Tibial nerve (tissue), 4 donors: ENCODE measurements at regions not wholly inside any gene's neighbourhood (a gene's known extent, or its start where the extent isn't known, plus 50 kb on each side); places are given as distances from the start of the nearest gene placed in this dataset.
"Not testable (repeated sequence)": the region's sequence is repeated elsewhere in the genome, so short reads cannot be mapped to it uniquely, and the experiment has no call there.

Experiments
- DNase-seq, 2 donors: peaks; one replicate each; pipeline ENCODE4 v3.0.0-alpha.2; 2019; ENCODE audit warnings: low spot score in 2 of 2
- H3K27ac ChIP-seq, 4 donors: fragments of 200-600 bp; sonication (generic) in 3 of 4; one replicate each; pipeline ENCODE4 v1.5.1; 2017 to 2019; ENCODE audit warnings: mild to moderate bottlenecking in 1 of 4
- H3K27me3 ChIP-seq, 2 donors: fragments of 200-600 bp; sonication (generic) in 1 of 2; one replicate each; pipeline versions ENCODE4 v1.5.1 to v1.6.0; 2017 to 2019
- H3K36me3 ChIP-seq, 3 donors: fragments of 200-600 bp; sonication (generic); one replicate each; pipeline ENCODE4 v1.5.1; 2018 to 2019
- H3K4me1 ChIP-seq, 4 donors: fragments of 200-600 bp; sonication (generic) in 3 of 4; one replicate each; pipeline ENCODE4 v1.5.1; 2017 to 2019
- H3K4me3 ChIP-seq, 4 donors: fragments of 200-600 bp; sonication (generic) in 3 of 4; one replicate each; pipeline ENCODE4 v1.5.1; 2017 to 2019; ENCODE audit warnings: mild to moderate bottlenecking in 1 of 4, moderate library complexity in 1 of 4
- H3K9me3 ChIP-seq, 4 donors: fragments of 200-600 bp; sonication (generic) in 3 of 4; one replicate each; pipeline ENCODE4 v1.5.1; 2017 to 2019
- WGBS, 2 donors: methylation state at CpG; one replicate each; pipeline ENCODE4 v1.1.5; 2018; 5-methylcytosine and 5-hydroxymethylcytosine counted together

DNA sequence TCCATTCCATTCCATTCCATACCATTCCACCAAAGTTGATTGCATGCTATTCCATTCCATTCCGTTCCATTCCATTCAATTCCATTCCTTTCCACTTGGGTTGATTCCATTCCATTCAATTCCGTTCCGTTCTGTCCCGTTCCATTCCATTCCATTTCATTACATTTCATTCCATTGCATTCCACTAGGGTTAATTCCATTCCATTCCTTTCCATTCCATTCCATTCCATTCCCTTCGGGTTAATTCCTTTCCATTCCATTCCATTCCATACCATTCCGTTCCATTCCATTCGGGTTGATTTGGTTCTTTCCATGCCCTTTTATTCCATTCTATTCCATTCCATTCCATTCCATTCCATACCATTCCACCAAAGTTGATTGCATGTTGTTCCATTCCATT lies 131.9 kb downstream of the CWH43 start:
- H3K27ac ChIP-seq, H3K4me1 ChIP-seq, DNase-seq, H3K4me3 ChIP-seq, H3K36me3 ChIP-seq, H3K27me3 ChIP-seq: not testable (repeated sequence)
- peaks cover 0 to 62% (median 7%) of the 10 kb centered on the region in 4 donors for H3K9me3 ChIP-seq
- WGBS, 2 donors: 77 to 79% methylated on average over 7 of the region's 7 CpGs

DNA sequence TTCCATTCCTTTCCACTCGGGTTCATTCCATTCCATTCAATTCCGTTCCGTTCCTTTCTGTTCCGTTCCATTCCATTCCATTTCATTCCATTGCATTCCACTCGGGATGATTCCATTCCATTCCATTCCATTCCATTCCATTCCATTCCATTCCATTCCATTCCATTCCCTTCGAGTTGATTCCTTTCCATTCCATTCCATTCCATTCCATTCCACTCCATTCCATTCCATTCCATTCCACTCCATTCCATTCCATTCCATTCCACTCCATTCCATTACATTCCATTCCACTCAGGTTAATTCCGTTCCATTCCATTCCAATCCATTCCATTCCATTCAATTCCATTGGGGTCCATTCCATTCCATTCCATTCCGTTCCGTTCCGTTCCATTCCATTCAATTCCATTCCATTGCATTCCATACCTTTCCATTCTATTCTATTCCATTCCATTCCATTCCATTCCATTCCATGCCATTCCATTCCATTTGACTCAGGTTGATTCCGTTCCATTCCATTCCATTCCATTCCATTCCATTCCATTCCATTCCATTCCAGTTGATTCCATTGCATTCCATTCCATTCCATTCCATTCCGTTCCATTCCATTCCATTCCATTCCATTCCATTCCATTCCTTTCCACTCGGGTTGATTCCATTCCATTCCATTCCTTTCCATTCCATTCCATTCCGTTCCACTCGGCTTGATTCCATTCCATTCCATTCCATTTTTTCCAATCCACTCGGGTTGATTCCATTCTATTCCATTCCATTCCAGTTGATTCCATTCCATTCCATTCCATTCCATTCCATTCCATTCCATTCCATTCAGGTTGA lies 132.5 kb downstream of the CWH43 start:
- not testable (repeated sequence) for DNase-seq, H3K36me3 ChIP-seq, H3K4me3 ChIP-seq, H3K27me3 ChIP-seq, H3K4me1 ChIP-seq, H3K27ac ChIP-seq
- peaks cover 0 to 57% (median 7%) of the 10 kb centered on the region in 4 donors for H3K9me3 ChIP-seq
- WGBS, 2 donors: 61 to 63% methylated on average over 16 of the region's 16 CpGs

DNA sequence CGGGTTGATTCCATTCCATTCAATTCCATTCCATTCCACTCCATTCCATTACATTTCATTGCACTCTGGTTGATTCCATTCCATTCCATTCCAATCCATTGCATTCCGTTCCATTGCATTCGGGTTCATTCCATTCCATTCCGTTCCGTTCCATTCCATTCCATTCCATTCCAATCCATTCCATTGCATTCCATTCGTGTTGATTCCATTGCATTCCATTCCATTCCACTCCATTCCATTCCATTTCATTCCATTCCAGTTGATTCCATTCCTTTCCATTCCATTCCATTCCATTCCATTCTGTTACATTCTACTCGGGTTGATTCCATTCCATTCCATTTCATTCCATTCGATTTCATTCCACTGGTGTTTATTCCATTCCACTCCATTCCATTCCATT lies 133.3 kb downstream of the CWH43 start:
- not testable (repeated sequence) for H3K36me3 ChIP-seq, H3K4me1 ChIP-seq, DNase-seq, H3K27me3 ChIP-seq, H3K4me3 ChIP-seq, H3K27ac ChIP-seq
- H3K9me3 ChIP-seq: peaks cover 0 to 49% (median 7%) of the 10 kb centered on the region in 4 donors
- 51 to 52% methylated on average over 8 of the region's 8 CpGs for WGBS, 2 donors

DNA sequence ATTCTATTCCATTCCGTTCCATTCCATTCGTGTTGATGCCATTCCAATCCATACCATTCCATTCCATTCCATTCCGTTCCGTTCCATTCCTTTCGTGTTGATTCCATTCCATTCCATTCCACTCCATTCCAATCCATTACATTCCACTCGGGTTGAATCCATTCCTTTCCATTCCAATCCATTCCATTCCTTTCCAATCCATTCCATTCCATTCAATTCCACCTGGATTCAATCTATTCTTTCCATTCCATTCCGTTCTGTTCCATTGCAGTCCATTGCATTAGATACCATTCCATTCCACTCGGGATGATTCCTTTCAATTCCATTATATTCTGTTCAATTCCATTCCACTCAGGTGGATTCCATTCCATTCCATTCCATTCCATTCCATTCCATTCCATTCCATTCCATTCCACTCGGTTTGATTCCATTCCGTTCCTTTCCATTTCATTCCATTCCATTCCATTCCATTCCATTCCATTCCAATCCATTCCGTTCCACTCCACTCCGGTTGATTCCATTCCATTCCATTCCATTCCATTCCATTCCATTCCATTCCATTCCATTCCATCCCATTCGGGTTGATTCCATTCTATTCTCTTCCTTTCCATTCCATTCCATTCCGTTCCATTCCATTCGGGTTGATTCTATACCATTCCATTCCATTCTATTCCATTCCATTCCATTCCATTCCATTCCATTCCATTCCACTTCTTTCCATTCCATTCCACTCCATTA lies 134.1 kb downstream of the CWH43 start:
- not testable (repeated sequence) for H3K4me1 ChIP-seq, DNase-seq, H3K4me3 ChIP-seq, H3K27ac ChIP-seq, H3K27me3 ChIP-seq, H3K36me3 ChIP-seq
- peaks cover 0 to 43% (median 7%) of the 10 kb centered on the region in 4 donors for H3K9me3 ChIP-seq
- 49 to 52% methylated on average over 15 of the region's 15 CpGs for WGBS, 2 donors

DNA sequence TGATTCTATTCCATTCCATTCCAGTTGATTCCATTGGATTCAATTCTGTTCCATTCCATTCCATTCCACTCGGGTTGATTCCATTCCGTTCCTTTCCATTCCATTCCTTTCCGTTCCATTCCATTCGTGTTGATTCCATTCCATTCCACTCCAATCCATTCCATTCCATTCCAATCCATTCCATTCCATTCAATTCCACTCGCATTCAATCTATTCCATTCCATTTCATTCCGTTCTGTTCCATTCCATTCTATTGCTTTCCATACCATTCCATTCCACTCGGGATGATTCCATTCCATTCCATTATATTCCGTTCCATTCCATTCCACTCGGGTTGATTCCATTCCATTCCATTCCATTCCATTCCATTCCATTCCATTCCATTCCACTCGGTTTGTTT lies 134.7 kb downstream of the CWH43 start:
- 70 to 71% methylated on average over 10 of the region's 10 CpGs for WGBS, 2 donors
- not testable (repeated sequence) for H3K36me3 ChIP-seq, H3K27ac ChIP-seq

DNA sequence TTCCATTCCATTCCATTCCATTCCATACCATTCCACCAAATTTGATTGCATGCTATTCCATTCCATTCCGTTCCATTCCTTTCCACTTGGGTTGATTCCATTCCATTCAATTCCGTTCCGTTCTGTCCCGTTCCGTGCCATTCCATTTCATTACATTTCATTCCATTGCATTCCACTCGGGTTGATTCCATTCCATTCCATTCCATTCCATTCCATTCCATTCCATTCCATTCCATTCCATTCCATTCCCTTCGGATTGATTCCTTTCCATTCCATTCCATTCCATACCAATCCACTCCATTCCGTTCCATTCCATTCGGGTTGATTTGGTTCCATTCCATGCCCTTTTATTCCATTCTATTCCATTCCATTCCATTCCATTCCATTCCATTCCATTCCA lies 140.4 kb downstream of the CWH43 start:
- not testable (repeated sequence) for H3K27me3 ChIP-seq, DNase-seq, H3K4me3 ChIP-seq, H3K36me3 ChIP-seq, H3K27ac ChIP-seq, H3K9me3 ChIP-seq, H3K4me1 ChIP-seq
- WGBS, 2 donors: 57 to 70% methylated on average over 8 to 9 of the region's 9 CpGs

More for the DNA sequence above, 134.7 kb downstream of the CWH43 start:
- DNase-seq: peak in 1 of 2 donors; percentile 41
- H3K4me1 ChIP-seq, H3K27me3 ChIP-seq, H3K4me3 ChIP-seq: not testable (repeated sequence)
- H3K9me3 ChIP-seq: peaks cover 0 to 39% (median 7%) of the 10 kb centered on the region in 4 donors

DNA sequence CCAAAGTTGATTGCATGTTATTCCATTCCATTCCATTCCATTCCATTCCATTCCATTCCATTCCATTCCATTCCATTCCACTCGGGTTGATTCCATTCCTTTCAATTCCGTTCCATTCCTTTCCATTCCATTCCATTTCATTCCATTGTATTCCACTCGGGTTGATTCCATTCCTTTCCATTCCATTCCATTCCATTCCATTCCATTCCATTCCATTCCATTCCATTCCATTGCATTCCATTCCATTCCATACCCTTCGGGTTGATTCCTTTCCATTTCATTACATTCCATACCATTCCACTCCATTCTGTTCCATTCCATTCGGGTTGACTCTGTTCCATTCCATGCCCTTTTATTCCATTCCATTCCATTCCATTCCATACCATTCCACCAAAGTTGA lies 140.8 kb downstream of the CWH43 start:
- not testable (repeated sequence) for H3K27ac ChIP-seq, H3K27me3 ChIP-seq, DNase-seq, H3K9me3 ChIP-seq, H3K4me3 ChIP-seq, H3K36me3 ChIP-seq, H3K4me1 ChIP-seq
- 71% methylated on average over 1 of the region's 5 CpGs; no CpG with 5 or more reads in 1 of the 2 donors for WGBS, 2 donors

DNA sequence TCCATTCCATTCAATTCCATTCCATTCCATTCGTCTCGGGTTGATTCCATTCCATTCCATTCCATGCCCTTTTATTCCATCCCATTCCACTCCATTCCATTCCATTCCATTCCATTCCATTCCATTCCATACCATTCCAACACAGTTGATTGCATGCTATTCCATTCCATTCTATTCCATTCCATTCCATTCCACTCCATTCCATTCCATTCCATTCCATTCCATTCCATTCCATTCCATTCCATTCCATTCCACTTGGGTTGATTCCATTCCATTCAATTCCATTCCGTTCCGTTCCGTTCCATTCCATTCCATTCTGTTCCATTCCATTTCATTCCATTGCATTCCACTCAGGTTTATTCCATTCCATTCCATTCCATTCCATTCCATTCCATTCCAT lies 143.3 kb downstream of the CWH43 start:
- not testable (repeated sequence) for H3K4me3 ChIP-seq, H3K36me3 ChIP-seq, H3K27me3 ChIP-seq, H3K4me1 ChIP-seq, H3K27ac ChIP-seq, H3K9me3 ChIP-seq, DNase-seq
- WGBS, 2 donors: no CpG with 5 or more reads among the region's 5 CpGs

DNA sequence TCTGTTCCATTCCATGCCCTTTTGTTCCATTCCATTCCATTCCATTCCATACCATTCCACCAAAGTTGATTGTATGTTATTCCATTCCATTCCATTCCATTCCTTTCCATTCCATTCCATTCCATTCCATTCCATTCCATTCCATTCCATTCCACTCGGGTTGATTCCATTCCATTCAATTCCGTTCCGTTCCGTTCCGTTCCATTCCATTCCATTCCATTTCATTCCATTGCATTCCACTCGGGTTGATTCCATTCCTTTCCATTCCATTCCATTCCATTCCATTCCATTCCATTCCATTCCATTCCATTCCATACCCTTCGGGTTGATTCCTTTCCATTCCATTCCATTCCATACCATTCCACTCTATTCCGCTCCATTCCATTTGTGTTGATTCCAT lies 143.8 kb downstream of the CWH43 start:
- H3K27ac ChIP-seq, H3K36me3 ChIP-seq, H3K4me1 ChIP-seq, DNase-seq, H3K27me3 ChIP-seq, H3K9me3 ChIP-seq, H3K4me3 ChIP-seq: not testable (repeated sequence)
- WGBS, 2 donors: 60 to 74% methylated on average over 6 to 8 of the region's 8 CpGs

DNA sequence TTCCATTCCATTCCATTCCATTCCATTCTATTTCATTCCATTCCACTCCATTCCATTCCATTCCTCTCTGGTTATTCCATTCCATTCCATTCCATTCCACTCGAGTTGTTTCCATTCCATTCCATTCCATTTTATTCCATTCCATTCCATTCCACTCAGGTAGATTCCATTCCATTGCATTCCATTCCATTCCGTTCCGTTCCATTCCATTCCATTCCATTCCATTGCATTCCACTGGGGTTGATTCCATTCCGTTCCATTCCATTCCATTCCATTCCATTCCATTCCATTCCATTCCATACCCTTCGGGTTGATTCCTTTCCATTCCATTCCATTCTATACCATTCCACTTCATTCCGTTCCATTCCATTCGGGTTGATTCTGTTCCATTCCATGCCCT lies 144.6 kb downstream of the CWH43 start:
- not testable (repeated sequence) for H3K27ac ChIP-seq, DNase-seq, H3K27me3 ChIP-seq, H3K9me3 ChIP-seq, H3K4me3 ChIP-seq, H3K36me3 ChIP-seq, H3K4me1 ChIP-seq
- 20 to 30% methylated on average over 4 to 5 of the region's 7 CpGs for WGBS, 2 donors

DNA sequence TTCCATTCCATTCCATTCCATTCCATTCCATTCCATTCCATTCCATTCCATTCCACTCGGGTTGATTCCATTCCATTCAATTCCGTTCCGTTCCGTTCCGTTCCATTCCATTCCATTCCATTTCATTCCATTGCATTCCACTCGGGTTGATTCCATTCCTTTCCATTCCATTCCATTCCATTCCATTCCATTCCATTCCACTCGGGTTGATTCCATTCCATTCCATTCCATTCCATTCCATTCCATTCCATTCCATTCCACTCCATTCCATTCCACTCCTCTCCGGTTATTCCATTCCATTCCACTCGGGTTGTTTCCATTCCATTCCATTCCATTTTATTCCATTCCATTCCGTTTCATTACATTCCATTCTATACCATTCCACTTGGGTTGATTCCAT lies 151.0 kb downstream of the CWH43 start:
- DNase-seq, H3K4me3 ChIP-seq, H3K36me3 ChIP-seq, H3K9me3 ChIP-seq, H3K4me1 ChIP-seq, H3K27ac ChIP-seq, H3K27me3 ChIP-seq: not testable (repeated sequence)
- 31 to 44% methylated on average over 9 to 10 of the region's 10 CpGs for WGBS, 2 donors

DNA sequence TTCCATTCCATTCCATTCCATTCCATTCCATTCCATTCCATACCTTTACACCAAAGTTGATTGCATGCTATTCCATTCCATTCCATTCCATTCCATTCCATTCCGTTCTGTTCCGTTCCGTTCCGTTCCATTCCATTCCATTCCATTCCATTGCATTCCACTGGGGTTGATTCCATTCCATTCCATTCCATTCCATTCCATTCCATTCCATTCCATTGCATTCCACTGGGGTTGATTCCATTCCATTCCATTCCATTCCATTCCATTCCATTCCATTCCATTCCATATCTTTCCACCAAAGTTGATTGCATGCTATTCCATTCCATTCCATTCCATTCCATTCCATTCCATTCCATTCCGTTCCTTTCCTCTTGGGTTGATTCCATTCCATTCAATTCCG lies 151.9 kb downstream of the CWH43 start:
- H3K27me3 ChIP-seq, H3K36me3 ChIP-seq, H3K9me3 ChIP-seq, H3K4me1 ChIP-seq, H3K4me3 ChIP-seq, H3K27ac ChIP-seq, DNase-seq: not testable (repeated sequence)
- WGBS, 2 donors: 0 to 44% methylated on average over 3 to 6 of the region's 6 CpGs

DNA sequence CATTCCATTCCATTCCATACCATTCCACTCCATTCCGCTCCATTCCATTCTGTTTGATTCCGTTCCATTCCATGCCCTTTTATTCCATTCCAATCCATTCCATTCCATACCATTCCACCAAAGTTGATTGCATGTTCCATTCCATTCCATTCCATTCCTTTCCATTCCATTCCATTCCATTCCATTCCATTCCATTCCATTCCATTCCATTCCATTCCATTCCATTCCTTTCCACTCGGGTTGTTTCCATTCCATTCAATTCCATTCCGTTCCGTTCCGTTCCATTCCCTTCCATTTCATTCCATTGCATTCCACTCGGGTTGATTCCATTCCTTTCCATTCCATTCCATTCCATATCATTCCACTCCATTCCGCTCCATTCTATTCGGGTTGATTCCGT lies 152.7 kb downstream of the CWH43 start:
- not testable (repeated sequence) for DNase-seq, H3K4me3 ChIP-seq, H3K36me3 ChIP-seq, H3K9me3 ChIP-seq, H3K4me1 ChIP-seq, H3K27ac ChIP-seq, H3K27me3 ChIP-seq
- whole genome bisulfite sequencing, 2 donors: 93% methylated on average over 8 of the region's 10 CpGs; no CpG with 5 or more reads in 1 of the 2 donors

DNA sequence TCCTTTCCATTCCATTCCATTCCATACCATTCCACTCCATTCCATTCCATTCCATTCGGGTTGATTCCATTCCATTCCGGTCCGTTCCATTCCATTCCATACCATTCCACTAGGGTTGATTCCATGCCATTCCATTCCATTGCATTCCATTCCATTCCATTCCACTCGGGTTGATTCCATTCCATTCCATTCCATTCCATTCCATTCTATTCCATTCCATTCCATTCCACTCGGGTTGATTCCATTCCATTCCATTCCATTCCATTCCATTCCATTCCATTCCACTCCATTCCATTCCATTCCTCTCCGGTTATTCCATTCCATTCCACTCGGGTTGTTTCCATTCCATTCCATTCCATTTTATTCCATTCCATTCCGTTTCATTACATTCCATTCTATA lies 153.4 kb downstream of the CWH43 start:
- H3K4me1 ChIP-seq, H3K9me3 ChIP-seq, H3K36me3 ChIP-seq, H3K4me3 ChIP-seq, DNase-seq, H3K27me3 ChIP-seq, H3K27ac ChIP-seq: not testable (repeated sequence)
- 68 to 74% methylated on average over 8 of the region's 8 CpGs for WGBS, 2 donors
